ENCODE measurements at regions not wholly inside any gene's neighbourhood (a gene's known extent, or its start where the extent isn't known, plus 50 kb on each side); places are given as distances from the start of the nearest gene placed in this dataset.

- no peak for DNase-seq
These were observed 1170.0 kb downstream of the XPNPEP1 start for GRCh38 chr10:108753326-108753725.

GRCh38 chr10:108749042-108749441 lies 1174.3 kb downstream of the XPNPEP1 start:
- no peak for DNase-seq

GRCh38 chr10:108736111-108736510 lies 1187.2 kb downstream of the XPNPEP1 start:
- no peak for DNase-seq

GRCh38 chr10:108735380-108735779 lies 1187.9 kb downstream of the XPNPEP1 start:
- DNase-seq = no peak

GRCh38 chr10:108721874-108722273 lies 1201.4 kb downstream of the XPNPEP1 start:
- no peak for DNase-seq

GRCh38 chr10:108716352-108716751 lies 1207.0 kb downstream of the XPNPEP1 start:
- no peak for DNase-seq

GRCh38 chr10:108709927-108710722 lies 1213.2 kb downstream of the XPNPEP1 start:
- DNase-seq = no peak

GRCh38 chr10:108708363-108708762 lies 1214.9 kb downstream of the XPNPEP1 start:
- DNase-seq = no peak

- DNase-seq = no peak
These were observed 1226.4 kb downstream of the XPNPEP1 start for GRCh38 chr10:108696792-108697477.

GRCh38 chr10:108691126-108691525 lies 1232.2 kb downstream of the XPNPEP1 start:
- DNase-seq = no peak

- DNase-seq = no peak
These were observed 1232.8 kb downstream of the XPNPEP1 start for GRCh38 chr10:108690530-108690929.

GRCh38 chr10:108689891-108690290 lies 1233.4 kb downstream of the XPNPEP1 start:
- no peak for DNase-seq

GRCh38 chr10:108688314-108688713 lies 1235.0 kb downstream of the XPNPEP1 start:
- DNase-seq = no peak

- DNase-seq = no peak
These were observed 1237.3 kb downstream of the XPNPEP1 start for GRCh38 chr10:108685863-108686531.

- DNase-seq = no peak
These were observed 1238.9 kb downstream of the XPNPEP1 start for GRCh38 chr10:108684431-108684830.

GRCh38 chr10:108673741-108674140 lies 1249.6 kb downstream of the XPNPEP1 start:
- DNase-seq = no peak

- no peak for DNase-seq
These were observed 1259.7 kb downstream of the XPNPEP1 start for GRCh38 chr10:108663587-108663986.

GRCh38 chr10:108662975-108663374 lies 1260.3 kb downstream of the XPNPEP1 start:
- no peak for DNase-seq

- DNase-seq = no peak
These were observed 1268.3 kb downstream of the XPNPEP1 start for GRCh38 chr10:108655057-108655456.

GRCh38 chr10:108653531-108653930 lies 1269.8 kb downstream of the XPNPEP1 start:
- no peak for DNase-seq

- DNase-seq = no peak
These were observed 1284.3 kb downstream of the XPNPEP1 start for GRCh38 chr10:108639010-108639409.

GRCh38 chr10:108638225-108638624 lies 1285.1 kb downstream of the XPNPEP1 start:
- no peak for DNase-seq

GRCh38 chr10:108633046-108633445 lies 1290.3 kb downstream of the XPNPEP1 start:
- no peak for DNase-seq

GRCh38 chr10:108632144-108632543 lies 1291.2 kb downstream of the XPNPEP1 start:
- no peak for DNase-seq
